NCI-H510A treated with DMSO at 0.1 percent for 48 hours (cell line): ENCODE measurements at regions not wholly inside any gene's neighbourhood (a gene's known extent, or its start where the extent isn't known, plus 50 kb on each side); places are given as distances from the start of the nearest gene placed in this dataset.
A peak's percentile ranks its signal among the peaks of the same experiment; 100 is the strongest.
"Not testable (repeated sequence)": the region's sequence is repeated elsewhere in the genome, so short reads cannot be mapped to it uniquely, and the experiment has no call there.

Experiments
- DNase-seq: peaks from one replicate; lab custom pipeline; 2025; lab: John Stamatoyannopoulos, UW

- DNase-seq: no peak
Observed at GRCh38 chr13:50274181-50274580, 258.9 kb downstream of the KCNRG start.

DNA sequence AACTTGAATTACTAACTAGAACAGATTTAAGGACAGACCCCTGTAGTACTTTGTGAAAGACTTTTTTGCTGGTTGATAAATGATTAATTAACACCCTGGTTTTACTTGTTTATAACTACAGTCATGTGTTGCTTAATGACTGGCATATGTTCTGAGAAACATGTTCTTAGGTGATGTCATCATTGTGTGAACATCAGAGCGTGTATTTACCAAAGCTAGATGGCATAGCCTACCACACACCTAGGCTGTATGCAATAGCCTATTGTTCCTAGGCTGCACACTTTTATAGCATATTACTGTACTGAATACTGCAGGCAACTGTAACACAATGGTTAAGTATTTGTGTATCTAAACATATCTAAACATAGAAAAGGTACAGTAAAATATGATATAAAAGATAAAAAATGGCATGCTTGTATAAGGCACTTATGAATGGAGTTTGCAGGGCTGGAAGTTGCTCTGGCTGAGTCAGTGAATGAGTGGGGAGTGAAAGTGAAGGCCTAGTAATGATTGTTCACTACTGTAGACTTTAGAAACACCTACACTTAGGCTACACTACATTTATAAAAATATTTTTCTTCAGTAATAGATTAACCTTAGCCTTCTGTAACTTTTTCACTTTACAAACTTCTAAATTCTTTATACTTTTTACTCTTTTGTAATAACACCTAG is 260.3 kb downstream of the KCNRG start:
- DNase-seq: peak; percentile 38

- no peak for DNase-seq
Observed at GRCh38 chr13:50276550-50276949, 261.3 kb downstream of the KCNRG start.

GRCh38 chr13:50277127-50277526 is 261.9 kb downstream of the KCNRG start:
- DNase-seq: no peak

- no peak for DNase-seq
Observed at GRCh38 chr13:50277906-50278305, 262.7 kb downstream of the KCNRG start.

DNA sequence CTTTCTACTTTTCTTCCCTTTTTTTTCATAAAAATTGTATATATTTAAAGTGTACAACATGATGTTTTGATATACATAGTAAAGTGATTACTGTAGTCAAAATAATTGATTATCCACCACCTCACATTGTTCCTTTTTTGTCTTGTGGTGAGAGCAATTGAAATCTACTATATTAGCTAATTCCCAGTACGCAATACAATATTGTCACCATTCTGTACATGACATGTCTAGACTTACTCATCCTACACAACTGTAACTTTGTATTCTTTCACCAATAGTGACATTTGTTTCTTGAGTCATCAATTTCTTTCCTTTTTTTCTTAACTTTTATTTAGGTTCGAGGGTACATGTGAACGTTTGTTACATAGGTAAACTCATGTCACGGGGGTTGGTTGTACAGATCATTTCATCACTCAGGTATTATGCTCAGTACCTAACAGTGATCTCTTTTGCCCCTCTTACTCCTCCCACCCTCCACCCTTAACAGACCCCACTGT is 265.2 kb downstream of the KCNRG start:
- no peak for DNase-seq

- DNase-seq: no peak
Observed at GRCh38 chr13:50282016-50282415, 266.8 kb downstream of the KCNRG start.

DNA sequence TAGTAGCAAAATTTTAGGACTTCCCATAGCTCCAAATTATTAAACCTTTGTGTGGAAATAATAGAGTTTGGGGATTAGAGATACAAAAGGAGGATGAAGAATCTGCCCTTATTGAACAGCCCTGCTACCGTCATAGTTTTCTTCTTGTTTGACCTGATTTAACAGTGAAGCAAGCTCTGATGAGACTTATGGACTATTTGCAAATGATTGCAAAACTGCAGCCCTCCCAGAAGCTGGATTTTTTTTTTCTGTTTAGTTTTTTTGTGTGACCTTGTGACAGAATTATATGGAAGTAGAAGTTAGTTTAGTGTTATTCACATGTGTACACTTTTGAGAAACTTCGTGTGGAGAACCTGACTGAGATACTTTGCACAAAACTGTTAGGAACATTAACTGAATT is 267.8 kb downstream of the KCNRG start:
- no peak for DNase-seq

- DNase-seq: no peak
Observed at GRCh38 chr13:50284540-50284939, 269.3 kb downstream of the KCNRG start.

DNA sequence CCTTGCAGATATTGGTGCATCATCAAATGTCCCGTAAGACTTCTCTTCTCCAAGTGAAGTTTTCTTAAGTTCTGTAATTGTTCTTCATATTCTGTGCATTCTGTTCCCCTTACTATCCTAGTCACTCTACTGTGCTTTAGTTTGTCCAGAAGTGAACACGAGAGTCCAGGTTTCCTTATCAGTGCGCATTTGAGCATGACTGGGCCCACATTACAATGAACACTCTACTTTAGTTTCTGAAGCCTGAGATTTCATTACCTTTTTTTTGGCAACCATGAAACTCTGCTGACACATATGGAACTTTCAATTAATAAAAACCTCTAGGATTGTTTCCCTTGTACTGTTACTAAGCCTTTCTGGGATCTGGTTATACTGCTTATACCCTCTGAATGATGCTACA is 270.0 kb downstream of the KCNRG start:
- DNase-seq: no peak

GRCh38 chr13:50286324-50286723 is 271.1 kb downstream of the KCNRG start:
- no peak for DNase-seq

GRCh38 chr13:50290186-50290585 is 274.9 kb downstream of the KCNRG start:
- no peak for DNase-seq

- DNase-seq: no peak
Observed at GRCh38 chr13:50291611-50292010, 276.4 kb downstream of the KCNRG start.

DNA sequence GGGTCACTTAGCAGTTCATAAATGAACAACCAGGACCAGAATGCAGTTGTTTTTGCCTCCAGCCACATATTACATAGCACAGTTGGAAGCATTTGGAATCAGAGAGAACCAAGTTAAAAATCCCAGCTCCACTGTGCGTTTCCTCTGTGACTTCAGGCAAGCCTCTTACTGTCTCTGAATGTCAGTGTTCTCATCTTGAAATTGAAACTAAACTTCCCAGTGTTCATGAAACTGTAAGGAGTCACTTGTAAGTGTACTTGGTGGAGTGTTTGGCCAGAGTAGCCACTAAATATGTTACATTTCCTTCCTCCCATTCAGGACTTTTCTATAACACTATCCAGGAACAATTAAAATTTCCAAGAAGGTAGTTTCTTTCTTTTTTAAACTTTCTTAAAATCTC is 276.8 kb downstream of the KCNRG start:
- DNase-seq: no peak

- DNase-seq: not testable (repeated sequence)
Observed at GRCh38 chr13:50294425-50294824, 279.2 kb downstream of the KCNRG start.

- no peak for DNase-seq
Observed at GRCh38 chr13:50299546-50300249, 284.5 kb downstream of the KCNRG start.

DNA sequence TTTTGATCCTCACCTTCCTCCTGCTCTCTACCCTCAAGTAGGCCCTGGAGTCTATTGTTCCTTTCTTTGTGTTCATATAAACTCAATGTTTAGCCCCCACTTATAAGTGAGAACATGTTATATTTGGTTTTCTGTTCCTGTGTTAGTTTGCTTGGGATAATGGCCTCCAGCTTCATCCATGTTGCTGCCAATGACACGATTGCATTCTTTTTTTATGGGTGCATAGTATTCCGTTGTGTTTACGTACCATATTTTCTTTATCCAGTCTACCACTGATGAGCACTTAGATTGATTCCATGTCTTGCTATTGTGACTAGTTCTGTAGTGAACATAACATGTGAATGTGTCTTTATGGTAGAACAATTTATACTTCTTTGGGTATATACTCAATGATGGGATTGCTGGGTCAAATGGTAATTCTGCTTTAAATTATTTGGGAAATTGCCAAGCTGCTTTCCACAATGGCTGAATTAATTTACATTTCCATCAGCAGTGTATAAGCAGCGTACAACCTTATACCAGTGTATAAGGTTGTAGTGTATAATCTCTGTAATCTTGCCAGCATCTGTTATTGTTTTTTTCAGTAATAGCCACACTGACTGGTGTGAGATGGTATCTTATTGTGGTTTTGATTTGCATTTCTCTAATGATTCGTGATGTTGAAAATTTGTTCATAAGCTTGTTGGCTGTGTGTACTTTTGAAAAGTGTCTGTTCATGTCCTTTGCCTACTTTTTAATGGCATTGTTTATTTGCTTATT is 288.9 kb downstream of the KCNRG start:
- DNase-seq: no peak

GRCh38 chr13:50306156-50306555 is 290.9 kb downstream of the KCNRG start:
- no peak for DNase-seq

DNA sequence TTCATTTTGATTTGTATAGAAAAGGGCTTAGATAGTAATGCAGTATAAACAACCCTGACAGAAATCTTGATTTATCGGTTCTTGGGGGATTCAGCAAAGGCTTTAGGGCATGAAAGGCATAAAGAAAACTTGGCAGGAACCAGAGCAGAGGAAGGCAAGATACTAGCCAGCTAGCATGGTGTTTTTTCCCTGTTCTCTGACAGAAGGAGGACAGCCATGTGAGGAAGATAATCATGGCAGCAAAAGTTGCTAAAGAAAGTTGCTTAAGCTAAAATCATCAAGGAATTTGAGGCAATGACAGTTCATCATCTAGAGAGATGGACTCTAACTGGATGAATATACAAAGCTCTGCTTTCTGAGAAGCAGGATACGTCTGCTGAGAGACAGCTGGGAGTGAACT is 294.1 kb downstream of the KCNRG start:
- no peak for DNase-seq

GRCh38 chr13:50309882-50310594 is 294.8 kb downstream of the KCNRG start:
- DNase-seq: no peak

DNA sequence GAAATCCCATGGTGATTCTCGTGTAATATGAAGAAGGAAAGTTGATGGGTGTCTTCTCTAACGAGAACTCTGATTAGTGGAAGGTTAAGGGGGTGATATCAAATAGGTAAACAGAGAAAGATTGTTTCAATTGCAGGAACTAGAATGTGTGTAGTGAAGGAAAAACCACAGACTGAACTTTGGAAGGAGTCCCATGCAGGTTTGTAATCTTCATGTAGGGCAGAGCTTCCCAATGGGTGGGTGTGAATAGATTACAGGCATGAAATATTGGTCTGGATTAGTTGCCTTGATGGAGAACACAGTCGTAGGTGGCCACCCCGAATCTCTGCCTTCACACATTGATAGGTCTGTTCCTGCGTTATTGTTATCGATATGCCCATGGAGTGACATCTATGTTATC is 295.5 kb downstream of the KCNRG start:
- DNase-seq: no peak

DNA sequence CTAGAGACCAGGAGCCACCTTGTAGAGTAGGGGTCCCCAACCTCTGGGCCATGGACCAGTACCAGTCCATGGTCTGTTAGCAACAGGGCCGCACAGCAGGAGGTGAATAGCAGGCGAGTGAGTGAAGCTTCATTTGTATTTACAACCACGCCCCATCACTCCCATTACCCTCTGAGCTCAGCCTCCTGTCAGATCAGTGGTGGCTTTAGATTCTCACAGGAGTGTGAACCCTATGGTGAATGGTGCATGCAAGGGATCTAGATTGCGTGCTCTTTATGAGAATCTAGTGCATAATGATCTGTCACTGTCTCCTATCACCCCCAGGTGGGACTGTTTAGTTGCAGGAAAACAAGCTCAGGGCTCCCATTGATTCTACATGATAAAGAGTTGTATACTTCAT is 303.6 kb downstream of the KCNRG start:
- no peak for DNase-seq
